NCI-H2107 treated with DMSO at 0.1 percent for 48 hours (cell line): ENCODE measurements at regions not wholly inside any gene's neighbourhood (a gene's known extent, or its start where the extent isn't known, plus 50 kb on each side); places are given as distances from the start of the nearest gene placed in this dataset.
"Not testable (repeated sequence)": the region's sequence is repeated elsewhere in the genome, so short reads cannot be mapped to it uniquely, and the experiment has no call there.

Source experiments
- DNase-seq: peaks from one replicate; lab custom pipeline; 2025; ENCODE audit not compliant: unreplicated experiment; lab: John Stamatoyannopoulos, UW

DNA sequence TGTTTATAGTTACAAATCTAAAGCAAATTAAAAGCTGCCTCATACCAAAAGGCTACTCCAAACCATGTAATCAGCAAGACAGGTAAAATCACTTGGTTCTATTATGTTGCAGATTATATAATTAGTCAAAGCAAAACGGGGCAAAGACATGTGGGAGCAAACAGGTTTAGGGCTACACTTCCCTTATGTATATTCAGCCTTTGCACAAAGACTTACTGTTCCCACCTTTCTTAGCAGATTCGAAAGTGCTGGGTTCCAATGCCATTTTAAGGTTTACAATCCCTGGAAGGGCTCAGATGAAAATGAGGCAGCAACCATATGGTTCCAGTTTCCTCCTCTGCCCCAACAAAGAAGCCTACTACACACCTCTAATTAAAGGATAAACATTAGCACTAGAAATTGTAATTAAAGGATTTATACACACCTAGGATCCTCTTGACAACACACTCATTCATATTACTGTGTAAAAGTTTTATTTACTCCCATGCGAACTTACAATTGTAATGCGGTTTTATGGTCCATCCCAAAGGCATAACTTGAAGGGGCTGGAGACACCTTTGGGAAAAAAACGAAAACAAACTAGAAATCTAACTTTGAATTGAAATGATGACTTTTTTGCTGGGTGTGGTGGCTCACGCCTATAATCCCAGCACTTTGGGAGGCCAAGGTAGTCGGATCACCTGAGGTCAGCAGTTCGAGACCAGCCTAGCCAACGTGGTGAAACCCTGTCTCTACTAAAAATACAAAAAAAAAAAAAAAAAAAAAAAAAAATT is 117.3 kb upstream of the PKN2 start:
- DNase-seq = no peak

GRCh38 chr1:88571506-88571905 is 112.6 kb upstream of the PKN2 start:
- DNase-seq = no peak

DNA sequence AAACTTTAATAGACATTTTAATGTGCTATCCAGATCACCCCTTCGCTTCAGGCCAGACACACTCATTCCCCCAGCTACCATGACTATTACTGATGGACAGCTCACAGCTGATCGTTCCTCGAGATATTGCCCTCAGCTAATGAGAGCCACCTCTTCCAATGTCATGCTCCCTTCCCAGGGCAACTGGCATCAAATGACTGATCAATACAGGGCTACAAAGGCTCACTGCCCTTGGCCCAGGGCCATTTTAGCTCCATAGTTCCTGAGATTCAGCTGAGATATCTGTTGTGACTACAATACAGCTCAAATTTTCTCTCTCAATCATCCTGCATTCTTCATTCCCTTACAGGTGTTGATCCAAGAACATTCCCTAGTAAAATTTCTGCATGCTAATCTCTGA is 104.5 kb upstream of the PKN2 start:
- DNase-seq = no peak

- DNase-seq = no peak
These were observed 102.4 kb upstream of the PKN2 start for GRCh38 chr1:88581703-88582102.

GRCh38 chr1:88593358-88593757 is 90.7 kb upstream of the PKN2 start:
- no peak for DNase-seq

- DNase-seq = no peak
These were observed 88.6 kb upstream of the PKN2 start for GRCh38 chr1:88595355-88596002.

GRCh38 chr1:88597973-88598372 is 86.1 kb upstream of the PKN2 start:
- not testable (repeated sequence) for DNase-seq

DNA sequence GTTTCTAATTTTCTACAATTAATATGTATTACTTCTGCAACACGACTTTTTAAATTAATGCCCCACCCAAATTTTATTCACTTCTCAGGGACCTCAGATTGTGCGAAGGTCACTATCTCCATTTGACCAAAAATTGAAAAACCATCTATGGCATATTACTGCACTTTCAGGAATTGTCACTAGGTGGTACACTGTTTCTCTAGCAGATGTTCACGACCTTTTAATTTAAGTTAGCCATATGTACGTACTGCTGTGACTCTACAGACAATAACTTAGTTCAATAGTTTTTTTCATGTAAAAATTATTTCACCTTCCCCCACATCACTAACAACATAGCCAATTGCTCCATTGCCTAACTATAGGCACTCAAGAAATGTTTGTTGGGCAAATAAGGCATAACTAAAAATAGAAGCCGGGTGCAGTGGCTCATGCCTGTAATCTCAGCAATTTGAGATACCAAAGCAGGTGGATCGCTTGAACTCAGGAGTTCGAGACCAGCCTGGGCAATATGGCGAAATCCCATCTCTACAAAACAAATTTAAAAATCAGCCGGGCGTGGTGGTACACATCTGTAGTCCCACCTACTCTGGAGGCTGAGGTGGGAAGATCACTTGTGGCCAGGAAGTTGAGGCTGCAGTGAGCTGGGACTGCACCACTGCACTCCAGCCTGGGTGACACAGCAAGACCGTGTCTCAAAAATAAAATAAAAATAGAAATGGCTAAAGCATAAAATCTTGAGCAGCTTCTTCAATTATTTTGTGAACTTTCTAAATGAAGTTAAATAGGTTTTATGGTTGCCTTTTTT is 75.7 kb upstream of the PKN2 start:
- DNase-seq = peak; percentile 51

DNA sequence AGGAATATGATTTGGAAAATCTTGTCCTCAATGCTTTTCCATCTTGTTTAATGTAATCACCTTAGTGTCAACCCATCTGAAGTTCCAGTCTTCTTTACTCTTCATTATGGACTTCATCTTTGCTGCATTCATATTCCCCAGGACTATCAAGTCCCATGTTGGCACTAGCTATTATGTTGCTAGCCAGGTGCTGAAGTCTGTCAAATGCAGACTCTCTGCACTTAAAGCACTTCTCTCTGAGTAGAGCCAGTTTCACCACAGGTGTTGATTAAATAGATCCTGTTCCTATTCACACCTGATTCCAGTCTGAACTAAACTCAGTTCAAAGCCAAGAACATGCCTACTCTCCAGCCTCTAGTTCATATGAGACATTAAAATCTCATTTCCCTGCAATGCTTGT is 75.0 kb upstream of the PKN2 start:
- peak; percentile 95 for DNase-seq

DNA sequence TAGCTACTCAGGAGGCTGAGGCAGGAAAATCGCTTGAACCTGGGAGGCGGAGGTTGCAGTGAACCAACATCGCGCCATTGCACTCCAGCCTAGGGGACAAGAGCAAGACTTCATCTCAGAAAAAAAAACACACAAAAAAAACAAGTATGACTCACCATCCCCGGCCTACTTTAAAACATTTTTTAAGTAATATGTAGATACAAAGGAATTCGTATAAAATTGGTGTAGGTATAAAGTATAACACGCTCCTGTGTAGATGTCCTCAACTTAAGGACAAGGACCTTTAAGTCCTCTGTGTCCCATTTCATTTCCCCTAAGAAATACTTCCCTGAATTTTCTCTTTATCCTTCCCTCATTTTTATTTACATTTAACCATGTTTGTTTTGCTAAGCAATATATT is 73.4 kb upstream of the PKN2 start:
- no peak for DNase-seq

GRCh38 chr1:88612292-88612691 is 71.8 kb upstream of the PKN2 start:
- DNase-seq = no peak

DNA sequence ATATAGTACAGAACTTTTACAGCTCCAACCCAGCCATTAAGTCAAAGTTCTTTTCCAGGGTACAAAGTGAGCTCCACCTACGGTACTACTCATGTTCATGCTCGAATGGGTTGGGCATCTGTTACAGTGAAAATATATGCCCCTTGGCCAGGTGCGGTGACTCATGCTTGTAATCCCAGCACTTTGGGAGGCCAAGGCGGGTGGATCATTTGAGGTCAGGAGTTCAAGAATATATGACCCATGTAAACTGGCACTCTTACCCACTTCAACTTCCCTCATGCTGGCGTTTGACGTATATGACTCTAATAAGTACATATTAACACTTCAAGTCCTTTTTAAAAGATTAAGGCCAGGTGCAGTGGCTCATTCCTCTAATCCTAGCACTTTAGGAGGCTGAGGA is 71.3 kb upstream of the PKN2 start:
- no peak for DNase-seq

DNA sequence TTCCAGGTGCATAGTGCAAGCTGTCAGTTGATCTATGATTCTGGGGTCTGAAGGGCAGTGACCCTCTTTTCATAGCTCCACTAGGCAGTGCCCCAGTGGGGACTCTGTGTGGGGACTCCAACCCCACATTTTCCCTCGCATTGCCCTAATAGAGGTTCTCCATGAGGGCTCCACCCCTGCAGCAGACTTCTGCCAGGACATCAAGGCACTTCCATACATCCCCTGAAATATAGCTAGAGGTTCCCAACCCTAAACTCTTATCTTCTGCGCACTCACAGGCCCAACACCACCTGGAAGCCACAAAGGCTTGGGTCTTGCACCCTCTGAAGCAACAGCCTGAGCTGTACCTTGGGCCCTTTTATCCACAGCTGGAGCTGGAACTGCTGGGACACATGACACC is 65.7 kb upstream of the PKN2 start:
- DNase-seq = no peak

- DNase-seq = not testable (repeated sequence)
These were observed 61.0 kb upstream of the PKN2 start for GRCh38 chr1:88623101-88623500.
